ENCODE measurements at regions not wholly inside any gene's neighbourhood (a gene's known extent, or its start where the extent isn't known, plus 50 kb on each side); places are given as distances from the start of the nearest gene placed in this dataset.
A peak's percentile ranks its signal among the peaks of the same experiment; 100 is the strongest.

DNA sequence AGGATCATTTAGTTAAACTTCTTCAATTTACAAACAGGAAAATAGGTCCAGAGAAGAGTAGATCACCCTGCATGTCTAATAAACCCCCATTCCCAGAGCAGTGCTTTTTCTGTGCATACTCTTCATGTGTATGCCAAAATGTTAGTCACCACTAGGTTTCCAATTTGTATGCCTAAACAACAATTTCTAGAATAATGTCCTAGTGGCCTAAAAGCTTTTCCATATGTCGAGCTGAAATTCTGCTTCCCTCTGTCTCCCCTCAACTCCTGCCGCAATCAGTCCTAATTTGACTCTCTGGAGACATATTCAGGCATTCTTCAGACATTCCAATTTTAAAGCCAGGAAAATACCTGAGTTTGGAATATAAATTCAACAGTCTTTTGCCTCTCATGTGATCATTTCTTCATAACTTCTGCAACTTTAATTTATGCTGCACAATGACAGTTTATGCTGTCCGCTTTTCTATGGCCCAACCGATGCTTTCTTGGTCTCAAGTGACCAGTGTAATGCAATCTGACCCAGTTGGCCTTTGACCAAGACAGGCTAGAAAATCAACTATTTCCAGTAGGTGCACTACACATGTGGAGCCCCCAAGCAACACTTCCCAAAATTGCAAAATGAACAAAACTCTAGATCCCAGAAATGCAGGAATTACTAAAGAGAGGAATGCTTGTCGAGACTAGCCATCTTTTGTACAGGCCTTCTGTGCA is 122.9 kb upstream of the FMR1 start:
- DNase-seq (no peak), ATAC-seq (no peak)
- Histone ChIP-seq H3K9me3 (no peaks in the 10 kb centered on the region), H3K4me1 (ENCODE audit: low read depth) (no peaks in the 10 kb centered on the region), H3K36me3 (ENCODE audit: low read depth) (no peaks in the 10 kb centered on the region), H3K4me3 (no peak overlapping the region)
- TF ChIP-seq CTCF (IDR thresholded peaks at IDR 0.05), result no peak
- intact Hi-C loops (cut with DNase I, micrococcal nuclease), result no loop called here

- TF ChIP-seq CTCF (IDR thresholded peaks at IDR 0.05), result no peak
- H3K4me1 ChIP-seq (ENCODE audit: low read depth), result no peaks in the 10 kb centered on the region
- no peak for DNase-seq
- no peaks in the 10 kb centered on the region for H3K36me3 ChIP-seq (ENCODE audit: low read depth)
- intact Hi-C loops (cut with DNase I, micrococcal nuclease), result no loop called here
- H3K4me3 ChIP-seq, result no peak overlapping the region
- no peak for ATAC-seq
- H3K9me3 ChIP-seq, result no peaks in the 10 kb centered on the region
Measured at GRCh38 chrX:147800663-147801062, 111.1 kb upstream of the FMR1 start.

DNA sequence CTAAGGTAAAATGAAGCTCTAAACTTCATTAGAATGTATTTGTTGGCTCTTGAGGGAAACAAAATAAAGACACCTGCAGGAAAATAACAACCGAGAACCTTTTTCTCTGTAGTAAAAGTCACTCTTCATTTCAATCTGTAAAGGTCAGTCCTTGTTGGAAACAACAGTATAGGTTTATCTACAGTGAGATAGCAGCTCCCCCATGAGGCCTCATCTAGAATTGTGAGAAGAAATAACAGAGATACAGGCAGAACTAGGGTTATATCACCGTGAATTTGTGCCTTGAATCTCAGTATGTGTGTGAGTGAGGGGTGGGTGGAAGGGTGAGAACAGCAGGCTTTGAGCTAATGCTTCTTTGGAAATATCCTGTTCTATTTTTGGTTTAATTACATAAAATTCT is 107.8 kb upstream of the FMR1 start:
- DNase-seq, result peak in 1 of 3 donors; percentile 12

DNA sequence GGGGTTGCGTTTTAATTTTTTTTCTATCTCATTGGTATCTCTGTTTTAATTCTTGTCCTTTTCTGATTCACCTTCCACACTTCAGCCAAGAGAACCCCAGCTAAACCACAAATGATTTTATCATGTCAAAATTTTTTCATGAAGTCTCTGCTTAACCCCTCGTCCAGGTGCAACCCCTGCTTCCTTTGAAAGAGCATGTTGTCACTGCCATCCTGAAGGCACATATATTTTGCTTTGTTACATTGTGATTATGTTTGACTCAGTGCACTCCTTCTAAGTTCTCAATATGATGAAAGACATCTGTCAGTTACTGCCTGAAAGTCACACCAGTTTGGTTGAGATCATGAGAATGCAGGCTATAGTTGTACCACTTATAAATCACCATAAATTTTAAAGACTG is 99.9 kb upstream of the FMR1 start:
- intact Hi-C loops (cut with DNase I, micrococcal nuclease), result no loop called here
- no peaks in the 10 kb centered on the region for H3K4me1 ChIP-seq (ENCODE audit: low read depth)
- H3K4me3 ChIP-seq, result no peak overlapping the region
- TF ChIP-seq CTCF (IDR thresholded peaks at IDR 0.05), result no peak
- H3K9me3 ChIP-seq, result no peaks in the 10 kb centered on the region
- DNase-seq (no peak), ATAC-seq (no peak)
- no peaks in the 10 kb centered on the region for H3K36me3 ChIP-seq (ENCODE audit: low read depth)

More for the DNA sequence above, 107.8 kb upstream of the FMR1 start:
- TF ChIP-seq CTCF (IDR thresholded peaks at IDR 0.05), result no peak
- Histone ChIP-seq H3K9me3 (no peaks in the 10 kb centered on the region), H3K4me3 (no peak overlapping the region), H3K36me3 (ENCODE audit: low read depth) (no peaks in the 10 kb centered on the region), H3K4me1 (ENCODE audit: low read depth) (no peaks in the 10 kb centered on the region)
- ATAC-seq, result peak; percentile 36
- intact Hi-C loops (cut with DNase I, micrococcal nuclease), result no loop called here

- Histone ChIP-seq H3K4me3 (no peak overlapping the region), H3K9me3 (no peaks in the 10 kb centered on the region), H3K36me3 (ENCODE audit: low read depth) (no peaks in the 10 kb centered on the region), H3K4me1 (ENCODE audit: low read depth) (no peaks in the 10 kb centered on the region)
- intact Hi-C loops (cut with DNase I, micrococcal nuclease), result no loop called here
- ATAC-seq (no peak), DNase-seq (no peak)
- no peak for TF ChIP-seq CTCF (IDR thresholded peaks at IDR 0.05)
Measured at GRCh38 chrX:147827070-147827469, 84.6 kb upstream of the FMR1 start.

- DNase-seq, result no peak
Measured at GRCh38 chrX:147828719-147829118, 83.0 kb upstream of the FMR1 start.

More at GRCh38 chrX:147828719-147829118, 83.0 kb upstream of the FMR1 start:
- H3K4me3 ChIP-seq, result no peak overlapping the region
- H3K36me3 ChIP-seq (ENCODE audit: low read depth), result no peaks in the 10 kb centered on the region
- intact Hi-C loops (cut with DNase I, micrococcal nuclease), result no loop called here
- no peak for ATAC-seq
- H3K9me3 ChIP-seq, result no peaks in the 10 kb centered on the region
- TF ChIP-seq CTCF (IDR thresholded peaks at IDR 0.05), result no peak
- no peaks in the 10 kb centered on the region for H3K4me1 ChIP-seq (ENCODE audit: low read depth)

All from mucosa of descending colon (tissue), 3 donors.